Sigmoid colon (tissue), 6 donors: ENCODE measurements at regions not wholly inside any gene's neighbourhood (a gene's known extent, or its start where the extent isn't known, plus 50 kb on each side); places are given as distances from the start of the nearest gene placed in this dataset.

Experiments used
- DNase-seq: peaks from one replicate; pipeline ENCODE4 v3.0.0-alpha.2; 2019
- H3K27ac ChIP-seq, 4 donors: fragments of 200-600 bp; sonication (generic); one replicate each; pipeline ENCODE4 v1.5.1; 2016 to 2019; ENCODE audit warnings: mild to moderate bottlenecking in 1 of 4
- H3K27me3 ChIP-seq, 3 donors: fragments of 200-600 bp; sonication (generic); one replicate each; pipeline ENCODE4 v1.5.1; 2019; ENCODE audit warnings: mild to moderate bottlenecking in 1 of 3
- H3K36me3 ChIP-seq, 4 donors: fragments of 200-600 bp; sonication (generic); one replicate each; pipeline ENCODE4 v1.5.1; 2016 to 2019
- H3K4me1 ChIP-seq, 4 donors: fragments of 200-600 bp; sonication (generic); one replicate each; pipeline ENCODE4 v1.5.1; 2017 to 2019
- H3K4me3 ChIP-seq, 4 donors: fragments of 200-600 bp; sonication (generic); one replicate each; pipeline ENCODE4 v1.5.1; 2017 to 2019; ENCODE audit warnings: mild to moderate bottlenecking in 2 of 4, moderate library complexity in 1 of 4
- H3K9me3 ChIP-seq, 4 donors: fragments of 200-600 bp in 3 of 4; sonication (generic) in 3 of 4; one replicate each; pipeline versions ENCODE4 v1.5.1 to v1.6.1; 2013 to 2019
- EP300 ChIP-seq, 4 donors: sonication (generic); formaldehyde crosslinking; IDR thresholded peaks; one replicate each; pipeline ENCODE4 v1.6.1; 2017; ENCODE audit warnings: antibody characterized with exemption in 4 of 4
- POLR2A ChIP-seq, 2 donors: fragments of 450-650 bp; IDR thresholded peaks; one replicate each; pipeline ENCODE4 v1.6.1; 2016; ENCODE audit warnings: antibody characterized with exemption in 2 of 2, mild to moderate bottlenecking in 2 of 2, moderate library complexity in 2 of 2
- POLR2AphosphoS5 ChIP-seq, 4 donors: sonication (generic); formaldehyde crosslinking; IDR thresholded peaks; one replicate each; pipeline ENCODE4 v1.6.1; 2017; ENCODE audit warnings: antibody characterized with exemption in 4 of 4
- WGBS, 2 donors: extraction: QIAGEN DNeasy Blood & Tissue Kit; methylation state at CpG; one replicate each; pipeline ENCODE4 v1.1.7; 2013; 5-methylcytosine and 5-hydroxymethylcytosine counted together
- intact Hi-C: fragments of 100-400 bp; cut with DNase I; formaldehyde crosslinking; loops from one replicate; pipeline ENCODE4 v1.15.1; 2023
- TF ChIP-seq, protein P1 (sequence below), 4 experiments: fragments of 450-650 bp in 3 of 4; fragments of 200-600 bp in 1 of 4; IDR thresholded peaks; one replicate each; pipeline ENCODE4 v1.5.1; 2016 to 2019; ENCODE audit warnings: antibody characterized with exemption in 4 of 4, mild to moderate bottlenecking in 3 of 4, moderate library complexity in 2 of 4
- donor health status: healthy with polysubstance abuse.
- donor health status: healthy.

DNA sequence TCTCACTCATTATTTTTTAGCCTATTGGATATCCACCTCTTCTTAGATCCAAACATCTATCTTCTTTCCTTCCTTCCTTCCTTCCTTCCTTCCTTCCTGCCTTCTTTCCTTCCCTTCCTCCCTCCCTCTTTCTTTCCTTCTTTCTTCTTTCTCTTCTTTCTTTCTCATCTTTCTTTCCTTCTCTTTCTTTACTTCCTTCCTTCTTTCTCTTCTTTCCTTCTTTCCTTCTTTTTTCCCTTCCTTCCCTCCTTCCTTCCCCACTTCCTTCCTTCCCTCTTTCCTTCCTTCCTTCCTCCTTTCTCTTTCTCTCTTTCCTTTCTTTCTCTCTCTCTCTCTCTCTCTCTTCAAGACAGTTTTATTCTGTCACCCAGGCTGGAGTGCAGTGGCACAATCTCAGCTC is 1239.8 kb downstream of the PCDH7 start:
- intact Hi-C loops: no loop called here
- TF ChIP-seq, protein P1, sequence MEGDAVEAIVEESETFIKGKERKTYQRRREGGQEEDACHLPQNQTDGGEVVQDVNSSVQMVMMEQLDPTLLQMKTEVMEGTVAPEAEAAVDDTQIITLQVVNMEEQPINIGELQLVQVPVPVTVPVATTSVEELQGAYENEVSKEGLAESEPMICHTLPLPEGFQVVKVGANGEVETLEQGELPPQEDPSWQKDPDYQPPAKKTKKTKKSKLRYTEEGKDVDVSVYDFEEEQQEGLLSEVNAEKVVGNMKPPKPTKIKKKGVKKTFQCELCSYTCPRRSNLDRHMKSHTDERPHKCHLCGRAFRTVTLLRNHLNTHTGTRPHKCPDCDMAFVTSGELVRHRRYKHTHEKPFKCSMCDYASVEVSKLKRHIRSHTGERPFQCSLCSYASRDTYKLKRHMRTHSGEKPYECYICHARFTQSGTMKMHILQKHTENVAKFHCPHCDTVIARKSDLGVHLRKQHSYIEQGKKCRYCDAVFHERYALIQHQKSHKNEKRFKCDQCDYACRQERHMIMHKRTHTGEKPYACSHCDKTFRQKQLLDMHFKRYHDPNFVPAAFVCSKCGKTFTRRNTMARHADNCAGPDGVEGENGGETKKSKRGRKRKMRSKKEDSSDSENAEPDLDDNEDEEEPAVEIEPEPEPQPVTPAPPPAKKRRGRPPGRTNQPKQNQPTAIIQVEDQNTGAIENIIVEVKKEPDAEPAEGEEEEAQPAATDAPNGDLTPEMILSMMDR (IDR thresholded peaks at IDR 0.05): no peak
- TF ChIP-seq EP300 (IDR thresholded peaks at IDR 0.05): no peak
- TF ChIP-seq POLR2AphosphoS5 (IDR thresholded peaks at IDR 0.05): no peak
- TF ChIP-seq POLR2A (IDR thresholded peaks at IDR 0.05): no peak

DNA sequence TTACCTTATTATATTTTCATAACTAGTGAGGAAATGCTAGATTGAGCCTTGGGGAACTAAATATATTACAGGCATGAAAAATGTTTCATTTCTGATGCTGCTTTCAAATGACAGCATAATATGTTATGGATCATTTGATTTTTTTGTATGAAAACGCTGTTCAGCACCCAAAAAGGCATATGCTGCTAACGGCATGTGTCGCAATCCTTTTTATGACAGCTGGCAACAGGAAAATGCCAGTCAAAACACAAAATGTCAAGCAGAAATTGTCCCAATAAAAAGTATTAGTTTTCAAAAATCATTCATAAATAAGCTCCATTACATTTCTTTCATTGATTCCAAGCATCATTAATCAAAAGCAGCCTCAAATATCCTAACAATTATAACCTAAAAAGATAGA is 1244.5 kb downstream of the PCDH7 start:
- WGBS, 2 donors: 57 to 62% methylated on average over 3 of the region's 3 CpGs
- no peaks in the 10 kb centered on the region for H3K4me1 ChIP-seq
- no peak overlapping the region for H3K4me3 ChIP-seq
- no peak overlapping the region for H3K27ac ChIP-seq
- DNase-seq: no peak
- intact Hi-C loops: no loop called here
- H3K9me3 ChIP-seq: no peaks in the 10 kb centered on the region
- TF ChIP-seq, protein P1 (IDR thresholded peaks at IDR 0.05): no peak
- TF ChIP-seq EP300 (IDR thresholded peaks at IDR 0.05) (no peak), POLR2AphosphoS5 (IDR thresholded peaks at IDR 0.05) (no peak)
- H3K27me3 ChIP-seq: no peaks in the 10 kb centered on the region
- H3K36me3 ChIP-seq: no peaks in the 10 kb centered on the region

More for the DNA sequence above, 1239.8 kb downstream of the PCDH7 start:
- Histone ChIP-seq H3K27me3 (no peaks in the 10 kb centered on the region), H3K4me1 (no peaks in the 10 kb centered on the region), H3K27ac (no peak overlapping the region), H3K36me3 (no peaks in the 10 kb centered on the region), H3K4me3 (no peak overlapping the region), H3K9me3 (no peaks in the 10 kb centered on the region)
- no peak for DNase-seq

DNA sequence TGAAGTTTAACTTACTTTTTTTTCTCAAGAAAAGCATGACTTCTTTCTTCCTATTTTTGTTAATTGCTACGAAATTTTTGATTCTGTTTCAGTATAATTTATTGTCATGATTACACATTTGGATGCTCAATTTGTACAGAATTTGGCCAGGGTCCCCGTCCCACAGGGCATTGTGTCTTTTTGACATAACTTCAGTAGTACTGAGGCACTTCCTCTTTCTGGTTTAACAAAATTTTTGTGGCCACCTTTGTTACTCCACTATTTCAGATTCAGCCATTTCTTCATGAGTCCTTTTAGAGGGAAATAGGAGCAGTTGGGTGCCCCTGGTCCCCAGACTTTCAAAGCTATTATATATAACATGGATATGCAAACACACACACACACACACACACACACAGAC is 1248.7 kb downstream of the PCDH7 start:
- Histone ChIP-seq H3K27ac (no peak overlapping the region), H3K4me1 (no peaks in the 10 kb centered on the region), H3K4me3 (no peak overlapping the region), H3K27me3 (no peaks in the 10 kb centered on the region), H3K9me3 (no peaks in the 10 kb centered on the region), H3K36me3 (no peaks in the 10 kb centered on the region)
- TF ChIP-seq POLR2A (IDR thresholded peaks at IDR 0.05) (no peak), POLR2AphosphoS5 (IDR thresholded peaks at IDR 0.05) (no peak), EP300 (IDR thresholded peaks at IDR 0.05) (no peak)
- TF ChIP-seq, protein P1 (IDR thresholded peaks at IDR 0.05): no peak
- intact Hi-C loops: no loop called here
- WGBS, 2 donors: 66 to 69% methylated on average over 2 of the region's 2 CpGs
- DNase-seq: no peak

DNA sequence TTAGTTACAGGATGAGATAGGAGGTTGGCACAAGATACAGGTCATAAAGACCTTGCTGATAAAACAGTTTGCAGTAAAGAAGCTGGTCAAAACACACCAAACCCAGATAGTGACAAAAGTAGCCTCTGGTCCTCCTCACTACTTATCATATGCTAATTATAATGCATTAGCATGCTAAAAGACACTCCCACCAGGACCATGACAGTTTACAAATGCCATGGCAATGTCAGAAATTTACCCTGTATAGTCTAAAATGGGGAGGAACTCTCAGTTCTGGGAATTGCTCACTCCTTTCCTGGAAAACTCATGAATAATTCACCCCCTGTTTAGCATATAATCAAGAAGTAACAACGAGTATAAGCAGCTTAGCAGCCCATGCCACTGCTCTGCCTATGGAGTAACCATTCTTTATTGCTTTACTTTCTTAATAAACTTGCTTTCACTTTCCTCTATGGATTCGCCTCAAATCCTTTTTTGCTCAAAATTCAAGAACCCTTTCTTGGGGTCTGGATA is 1254.4 kb downstream of the PCDH7 start:
- Histone ChIP-seq H3K27me3 (no peaks in the 10 kb centered on the region), H3K9me3 (no peaks in the 10 kb centered on the region), H3K4me1 (no peaks in the 10 kb centered on the region), H3K36me3 (no peaks in the 10 kb centered on the region), H3K27ac (no peak overlapping the region), H3K4me3 (no peak overlapping the region)
- intact Hi-C loops: no loop called here
- DNase-seq: no peak
- TF ChIP-seq EP300 (IDR thresholded peaks at IDR 0.05) (no peak), POLR2AphosphoS5 (IDR thresholded peaks at IDR 0.05) (no peak), POLR2A (IDR thresholded peaks at IDR 0.05) (no peak)
- TF ChIP-seq, protein P1 (IDR thresholded peaks at IDR 0.05): no peak
- WGBS, 2 donors: 50 to 76% methylated on average over 2 of the region's 2 CpGs

DNA sequence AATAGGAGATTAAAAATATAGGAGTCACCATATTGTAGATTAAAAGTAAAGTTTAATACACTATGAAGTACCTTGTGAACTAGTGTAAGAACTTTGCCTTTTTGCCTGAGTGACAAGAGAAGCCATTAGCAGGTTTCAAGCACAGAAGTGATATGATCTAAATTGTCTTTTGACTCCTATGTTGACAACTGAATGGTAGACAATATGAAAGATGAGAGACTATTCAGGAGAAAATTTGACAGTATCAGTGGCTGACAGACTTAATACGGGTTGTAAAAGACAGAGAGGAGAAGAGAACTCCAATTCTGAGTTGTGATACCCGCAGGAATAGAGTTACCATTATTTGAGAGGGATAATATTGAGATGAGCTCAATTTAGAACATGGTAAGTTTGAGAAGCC is 1259.8 kb downstream of the PCDH7 start:
- no peaks in the 10 kb centered on the region for H3K9me3 ChIP-seq
- intact Hi-C loops: no loop called here
- no peaks in the 10 kb centered on the region for H3K36me3 ChIP-seq
- no peak overlapping the region for H3K4me3 ChIP-seq
- no peak overlapping the region for H3K27ac ChIP-seq
- WGBS, 2 donors: 85 to 86% methylated on average over 2 of the region's 2 CpGs
- TF ChIP-seq, protein P1 (IDR thresholded peaks at IDR 0.05): no peak
- TF ChIP-seq POLR2AphosphoS5 (IDR thresholded peaks at IDR 0.05) (no peak), EP300 (IDR thresholded peaks at IDR 0.05) (no peak), POLR2A (IDR thresholded peaks at IDR 0.05) (no peak)
- H3K4me1 ChIP-seq: no peaks in the 10 kb centered on the region
- no peaks in the 10 kb centered on the region for H3K27me3 ChIP-seq
- no peak for DNase-seq
